HG02840 (cell line): ENCODE measurements at regions not wholly inside any gene's neighbourhood (a gene's known extent, or its start where the extent isn't known, plus 50 kb on each side); places are given as distances from the start of the nearest gene placed in this dataset.
"Not testable (repeated sequence)": the region's sequence is repeated elsewhere in the genome, so short reads cannot be mapped to it uniquely, and the experiment has no call there.

Experiments used
- ATAC-seq: cut with Tn5 transposase; IDR thresholded peaks from one replicate; pipeline ENCODE4 v1.9.1; 2021; ENCODE audit warnings: mild to moderate bottlenecking, moderate library complexity, moderate number of reproducible peaks; ENCODE audit not compliant: unreplicated experiment, low FRiP score

- no peak for ATAC-seq
These were observed 653.0 kb downstream of the MTRR start for GRCh38 chr5:8521991-8522390.

DNA sequence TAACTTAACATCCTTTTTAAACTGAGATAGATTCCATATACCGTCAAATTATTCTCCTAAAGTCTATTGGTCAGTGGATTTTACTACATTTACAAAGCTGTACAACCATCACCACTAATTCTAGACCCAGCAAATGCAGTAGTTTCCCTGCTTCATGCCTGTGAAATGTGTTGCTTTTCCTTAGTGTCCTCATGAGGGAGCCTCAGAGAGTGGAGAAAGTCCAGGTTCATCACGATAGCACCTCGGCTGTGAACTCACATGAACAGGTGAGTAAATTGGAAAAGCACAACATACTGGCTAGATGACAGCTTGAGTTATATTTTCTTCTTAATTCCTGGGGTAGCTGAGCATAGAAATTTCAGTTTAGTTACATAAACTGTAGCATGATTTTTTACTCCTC, 653.7 kb downstream of the MTRR start:
- ATAC-seq = no peak

DNA sequence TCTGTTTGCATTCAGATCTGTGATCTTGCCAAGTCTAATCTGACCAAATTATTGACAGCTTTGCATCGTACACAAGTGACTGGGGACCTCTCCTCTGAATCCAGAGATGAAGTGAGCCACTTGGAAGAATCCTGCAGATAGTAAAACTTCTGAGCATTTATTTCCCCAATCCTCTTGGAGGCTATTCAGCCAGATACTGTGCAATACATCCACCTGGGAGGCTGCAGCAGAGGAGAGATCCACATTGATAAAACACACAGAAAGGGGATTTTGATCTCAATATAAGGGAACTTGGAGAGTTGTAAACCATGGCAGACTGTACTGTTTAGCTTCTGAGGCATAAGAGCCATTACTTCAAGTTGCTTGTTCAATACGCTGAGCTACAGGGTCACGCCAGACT, 654.6 kb downstream of the MTRR start:
- ATAC-seq = no peak

- ATAC-seq = no peak
These were observed 656.9 kb downstream of the MTRR start for GRCh38 chr5:8525819-8526218.

- no peak for ATAC-seq
These were observed 659.2 kb downstream of the MTRR start for GRCh38 chr5:8528106-8528505.

DNA sequence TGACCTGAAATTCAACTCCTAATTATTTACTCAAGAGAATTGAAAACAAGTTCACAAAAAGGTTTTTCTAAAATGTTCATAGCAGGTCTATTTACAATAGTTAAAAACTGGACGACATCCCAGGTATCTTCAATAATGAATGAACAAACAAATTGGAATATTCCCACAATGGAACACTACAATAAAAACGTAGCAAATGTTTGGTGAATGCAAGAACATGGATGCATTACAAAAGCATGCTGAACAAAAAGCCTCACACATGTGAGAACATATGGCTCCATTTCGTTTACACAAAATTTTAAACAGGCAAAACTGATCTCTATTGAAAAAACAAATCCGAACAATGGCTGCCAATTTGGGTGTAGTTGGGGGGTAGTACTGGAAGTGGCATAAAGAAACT, 669.9 kb downstream of the MTRR start:
- no peak for ATAC-seq

- ATAC-seq = no peak
These were observed 671.4 kb downstream of the MTRR start for GRCh38 chr5:8540317-8540716.

- no peak for ATAC-seq
These were observed 682.0 kb downstream of the MTRR start for GRCh38 chr5:8550921-8551320.

DNA sequence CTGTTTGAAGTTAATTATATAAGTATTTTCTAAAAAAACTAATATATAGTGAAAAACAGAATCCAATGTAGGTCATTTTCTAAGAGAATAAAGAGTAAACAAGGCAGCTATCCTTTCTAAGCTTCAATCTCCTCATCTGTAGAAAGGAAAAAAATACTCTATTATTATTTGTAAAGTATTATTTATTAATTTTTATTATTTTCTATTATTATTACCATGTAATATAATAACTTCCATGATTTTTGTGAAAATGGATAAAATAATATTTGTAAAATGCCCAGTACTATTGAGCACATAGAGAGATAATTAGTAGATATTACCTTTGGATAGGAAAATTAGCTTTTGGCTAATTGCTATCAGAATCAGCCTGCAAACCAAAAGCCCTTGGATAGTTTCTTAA, 684.4 kb downstream of the MTRR start:
- ATAC-seq = no peak

GRCh38 chr5:8557728-8558127, 688.8 kb downstream of the MTRR start:
- ATAC-seq = no peak

DNA sequence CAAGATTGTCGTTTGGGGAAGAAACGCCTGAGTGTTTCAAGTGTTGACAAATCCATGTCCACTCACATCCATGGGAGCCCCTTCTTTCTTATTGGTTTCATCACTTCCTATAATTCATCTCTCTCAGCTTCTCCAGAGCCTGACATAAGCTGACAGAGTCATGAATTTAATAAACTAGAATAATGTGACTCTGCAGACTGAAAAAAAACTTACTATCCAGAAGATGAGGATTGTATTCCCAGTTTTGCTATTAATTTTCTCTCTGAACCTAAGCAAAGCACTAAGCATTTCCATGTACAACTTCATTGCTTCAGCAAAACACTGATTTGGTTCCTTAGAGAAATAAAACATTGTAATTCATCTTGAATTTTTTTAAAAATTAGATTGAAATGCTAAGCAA, 691.8 kb downstream of the MTRR start:
- ATAC-seq = no peak

DNA sequence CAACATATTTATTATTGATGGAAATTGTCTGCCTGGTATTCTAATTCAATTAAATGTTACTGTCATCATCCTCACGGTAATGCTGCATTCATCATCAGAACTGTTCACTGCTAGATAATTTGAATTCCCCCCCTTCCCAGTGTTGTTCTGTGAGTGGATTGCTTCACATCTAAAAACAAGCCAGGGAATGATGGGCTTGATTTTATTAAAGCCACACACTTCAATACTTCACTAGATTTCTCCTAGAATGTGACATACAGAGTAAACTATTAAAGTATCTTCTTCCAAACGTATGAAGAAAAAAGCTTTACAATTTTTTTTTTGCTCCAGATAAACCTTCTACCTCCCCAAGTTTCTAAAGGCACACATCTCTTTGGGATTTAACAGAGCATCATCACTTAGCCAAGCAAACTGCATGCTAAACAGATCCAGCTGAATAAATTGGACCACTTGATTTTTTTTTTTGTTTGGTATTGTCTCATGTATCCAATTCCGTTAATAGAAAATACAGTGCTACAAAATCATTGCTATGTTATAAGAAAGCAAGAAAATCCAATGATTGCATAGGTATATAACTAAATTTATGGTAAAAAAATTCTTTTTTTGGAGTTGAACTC, 692.4 kb downstream of the MTRR start:
- no peak for ATAC-seq

GRCh38 chr5:8561854-8562253, 692.9 kb downstream of the MTRR start:
- ATAC-seq = no peak

- ATAC-seq = not testable (repeated sequence)
These were observed 694.6 kb downstream of the MTRR start for GRCh38 chr5:8563540-8563939.

- ATAC-seq = no peak
These were observed 699.9 kb downstream of the MTRR start for GRCh38 chr5:8568858-8569257.

- no peak for ATAC-seq
These were observed 701.6 kb downstream of the MTRR start for GRCh38 chr5:8570528-8570927.

DNA sequence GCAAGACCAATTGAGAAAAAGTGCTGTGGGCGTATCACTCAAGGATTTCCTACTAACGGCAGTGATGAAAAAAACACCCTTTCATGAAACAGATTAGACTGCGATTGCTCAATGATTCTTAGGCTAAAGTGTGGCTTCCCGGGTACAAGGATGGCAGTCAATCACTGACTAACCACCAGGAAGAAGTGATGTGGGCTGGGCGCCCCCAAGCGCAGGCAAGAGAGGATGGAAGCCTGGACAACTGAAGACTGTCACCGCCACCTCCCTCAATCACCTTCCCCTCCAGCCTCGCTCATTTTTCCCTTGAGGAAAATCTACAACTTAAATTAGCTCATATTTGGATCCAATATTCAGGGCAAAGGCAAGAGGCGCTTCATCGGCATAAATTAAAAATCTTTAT, 707.2 kb downstream of the MTRR start:
- ATAC-seq = no peak

DNA sequence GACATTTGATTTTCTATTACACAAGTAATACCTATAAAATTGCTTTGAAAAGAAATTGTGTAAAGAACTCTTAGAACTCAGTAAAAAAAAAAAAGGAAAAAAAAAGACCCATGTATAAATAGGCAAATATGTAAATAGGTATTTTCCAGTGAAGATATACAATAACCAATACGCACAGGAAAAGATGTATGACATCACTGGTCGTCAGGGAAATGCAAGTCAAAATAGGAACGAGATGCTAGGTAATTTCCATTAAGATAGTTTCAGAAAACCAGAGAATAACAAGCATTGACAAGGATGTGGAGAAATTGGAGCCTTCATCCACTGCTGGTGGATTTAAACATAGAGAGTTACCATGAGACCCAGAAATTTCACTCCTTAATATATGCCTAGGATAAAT, 708.8 kb downstream of the MTRR start:
- no peak for ATAC-seq

GRCh38 chr5:8580298-8580697, 711.4 kb downstream of the MTRR start:
- no peak for ATAC-seq

DNA sequence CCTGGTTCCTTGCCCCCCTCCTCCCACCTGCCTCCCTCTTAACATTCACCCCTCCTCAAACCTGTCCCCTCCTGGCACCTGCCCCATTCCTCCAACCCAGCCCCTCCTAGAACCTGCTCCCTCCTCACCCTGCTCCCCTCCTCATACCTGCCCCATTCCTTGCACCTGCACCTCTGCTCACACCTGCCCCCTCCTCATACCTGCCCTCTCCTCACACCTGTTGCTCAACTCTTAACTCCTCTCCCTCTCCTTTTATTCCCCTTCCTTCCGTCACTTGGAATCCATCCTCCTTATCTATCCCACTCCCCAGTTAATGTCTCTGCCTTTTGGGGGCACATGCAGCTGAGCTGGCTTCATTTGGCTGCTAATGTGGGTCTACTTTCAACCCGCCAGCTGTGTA, 712.1 kb downstream of the MTRR start:
- no peak for ATAC-seq

- ATAC-seq = no peak
These were observed 716.5 kb downstream of the MTRR start for GRCh38 chr5:8585230-8586018.

DNA sequence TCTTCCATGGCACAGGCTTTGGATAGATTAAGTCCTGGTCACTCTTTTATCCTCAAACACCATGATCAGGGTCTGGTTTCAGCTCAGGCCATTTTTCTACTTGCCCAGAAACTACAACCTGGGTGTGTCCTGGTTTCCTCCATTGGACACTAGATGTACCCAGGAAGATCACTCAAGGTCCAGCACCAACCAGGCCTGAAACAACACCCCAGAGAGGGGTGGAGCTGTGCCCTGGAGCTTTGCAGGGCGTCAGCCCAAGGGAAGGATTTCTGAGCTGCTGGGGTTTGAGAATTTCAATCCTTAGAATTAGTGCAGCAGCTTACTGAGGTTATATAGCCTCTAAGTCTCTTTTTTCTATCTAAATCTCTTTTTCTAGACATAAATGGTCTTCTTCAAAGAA, 722.0 kb downstream of the MTRR start:
- ATAC-seq = no peak
